Activated CD4-positive, alpha-beta T cell treated with anti-CD3 and anti-CD28 coated beads, Interleukin-2, amount 10 ng/mL, durations not matched to agents 24 days and 14 days (primary cell): ENCODE measurements at regions not wholly inside any gene's neighbourhood (a gene's known extent, or its start where the extent isn't known, plus 50 kb on each side); places are given as distances from the start of the nearest gene placed in this dataset.

ENCODE experiments used
- DNase-seq: peaks from one replicate; pipeline ENCODE4 v3.0.0; 2022
- H3K27ac Mint-ChIP-seq: one replicate; pipeline ENCODE4 v1.8.0; 2022; ENCODE audit warnings: mild to moderate bottlenecking, mixed read lengths
- H3K27me3 Mint-ChIP-seq: one replicate; pipeline ENCODE4 v1.8.0; 2022; ENCODE audit warnings: mixed read lengths
- H3K36me3 Mint-ChIP-seq: one replicate; pipeline ENCODE4 v1.8.0; 2022; ENCODE audit warnings: low read depth, mild to moderate bottlenecking, mixed read lengths
- H3K4me1 Mint-ChIP-seq: one replicate; pipeline ENCODE4 v1.8.0; 2021; ENCODE audit warnings: mixed read lengths
- H3K4me3 Mint-ChIP-seq: one replicate; pipeline ENCODE4 v1.8.0; 2022; ENCODE audit warnings: mild to moderate bottlenecking, moderate library complexity, mixed read lengths
- H3K9me3 Mint-ChIP-seq: one replicate; pipeline ENCODE4 v1.8.0; 2021; ENCODE audit warnings: mixed read lengths
- intact Hi-C: fragments of 100-400 bp; cut with micrococcal nuclease; formaldehyde crosslinking; loops from one replicate; pipeline ENCODE4 v1.15.1; 2023

- H3K27ac Mint-ChIP-seq: no peak overlapping the region
- no peaks in the 10 kb centered on the region for H3K4me1 Mint-ChIP-seq
- no peak overlapping the region for H3K4me3 Mint-ChIP-seq
- no peak for DNase-seq
- peaks cover 3% of the 10 kb centered on the region for H3K9me3 Mint-ChIP-seq
- H3K36me3 Mint-ChIP-seq: no peaks in the 10 kb centered on the region
- intact Hi-C loops: no loop called here
- no peaks in the 10 kb centered on the region for H3K27me3 Mint-ChIP-seq
Measured at GRCh38 chr3:24607281-24607680, 112.6 kb upstream of the THRB start.

GRCh38 chr3:24608701-24609390, 114.2 kb upstream of the THRB start:
- Mint-ChIP-seq H3K4me1 (no peaks in the 10 kb centered on the region), H3K27ac (no peak overlapping the region), H3K36me3 (no peaks in the 10 kb centered on the region), H3K4me3 (no peak overlapping the region), H3K27me3 (no peaks in the 10 kb centered on the region), H3K9me3 (peaks cover 3% of the 10 kb centered on the region)
- intact Hi-C loops: no loop called here
- no peak for DNase-seq

GRCh38 chr3:24614359-24614758, 119.7 kb upstream of the THRB start:
- H3K4me1 Mint-ChIP-seq: no peaks in the 10 kb centered on the region
- H3K36me3 Mint-ChIP-seq: no peaks in the 10 kb centered on the region
- no peak overlapping the region for H3K27ac Mint-ChIP-seq
- H3K9me3 Mint-ChIP-seq: no peaks in the 10 kb centered on the region
- no peaks in the 10 kb centered on the region for H3K27me3 Mint-ChIP-seq
- intact Hi-C loops: no loop called here
- DNase-seq: no peak
- no peak overlapping the region for H3K4me3 Mint-ChIP-seq

GRCh38 chr3:24615177-24615576, 120.5 kb upstream of the THRB start:
- intact Hi-C loops: no loop called here
- no peaks in the 10 kb centered on the region for H3K4me1 Mint-ChIP-seq
- no peak overlapping the region for H3K27ac Mint-ChIP-seq
- no peaks in the 10 kb centered on the region for H3K36me3 Mint-ChIP-seq
- H3K9me3 Mint-ChIP-seq: no peaks in the 10 kb centered on the region
- H3K27me3 Mint-ChIP-seq: no peaks in the 10 kb centered on the region
- no peak overlapping the region for H3K4me3 Mint-ChIP-seq
- no peak for DNase-seq

GRCh38 chr3:24616110-24616829, 121.6 kb upstream of the THRB start:
- no peak overlapping the region for H3K4me3 Mint-ChIP-seq
- no peak for DNase-seq
- H3K36me3 Mint-ChIP-seq: no peaks in the 10 kb centered on the region
- intact Hi-C loops: no loop called here
- no peaks in the 10 kb centered on the region for H3K4me1 Mint-ChIP-seq
- no peaks in the 10 kb centered on the region for H3K27me3 Mint-ChIP-seq
- no peaks in the 10 kb centered on the region for H3K9me3 Mint-ChIP-seq
- no peak overlapping the region for H3K27ac Mint-ChIP-seq

GRCh38 chr3:24622138-24622537, 127.5 kb upstream of the THRB start:
- no peaks in the 10 kb centered on the region for H3K9me3 Mint-ChIP-seq

GRCh38 chr3:24622696-24623225, 128.1 kb upstream of the THRB start:
- no peaks in the 10 kb centered on the region for H3K9me3 Mint-ChIP-seq
- H3K27ac Mint-ChIP-seq: no peak overlapping the region
- H3K4me1 Mint-ChIP-seq: no peaks in the 10 kb centered on the region

More at GRCh38 chr3:24622138-24622537, 127.5 kb upstream of the THRB start:
- H3K36me3 Mint-ChIP-seq: no peaks in the 10 kb centered on the region
- intact Hi-C loops: no loop called here
- H3K4me1 Mint-ChIP-seq: no peaks in the 10 kb centered on the region
- no peak overlapping the region for H3K4me3 Mint-ChIP-seq
- H3K27ac Mint-ChIP-seq: no peak overlapping the region
- no peak for DNase-seq
- no peaks in the 10 kb centered on the region for H3K27me3 Mint-ChIP-seq

GRCh38 chr3:24623657-24624056, 129.0 kb upstream of the THRB start:
- Mint-ChIP-seq H3K4me3 (no peak overlapping the region), H3K9me3 (no peaks in the 10 kb centered on the region), H3K27ac (no peak overlapping the region)

More at GRCh38 chr3:24622696-24623225, 128.1 kb upstream of the THRB start:
- DNase-seq: no peak
- Mint-ChIP-seq H3K4me3 (no peak overlapping the region), H3K27me3 (no peaks in the 10 kb centered on the region), H3K36me3 (no peaks in the 10 kb centered on the region)
- intact Hi-C loops: no loop called here

GRCh38 chr3:24624938-24625681, 130.5 kb upstream of the THRB start:
- Mint-ChIP-seq H3K27ac (no peak overlapping the region), H3K27me3 (no peaks in the 10 kb centered on the region), H3K4me1 (no peaks in the 10 kb centered on the region), H3K9me3 (no peaks in the 10 kb centered on the region), H3K4me3 (no peak overlapping the region), H3K36me3 (no peaks in the 10 kb centered on the region)
- intact Hi-C loops: no loop called here
- no peak for DNase-seq

More at GRCh38 chr3:24623657-24624056, 129.0 kb upstream of the THRB start:
- DNase-seq: no peak
- Mint-ChIP-seq H3K27me3 (no peaks in the 10 kb centered on the region), H3K36me3 (no peaks in the 10 kb centered on the region), H3K4me1 (no peaks in the 10 kb centered on the region)
- intact Hi-C loops: no loop called here

- Mint-ChIP-seq H3K9me3 (no peaks in the 10 kb centered on the region), H3K27me3 (no peaks in the 10 kb centered on the region)
- DNase-seq: no peak
Measured at GRCh38 chr3:24628523-24629258, 134.0 kb upstream of the THRB start.

GRCh38 chr3:24631481-24631880, 136.8 kb upstream of the THRB start:
- Mint-ChIP-seq H3K27me3 (no peaks in the 10 kb centered on the region), H3K36me3 (no peaks in the 10 kb centered on the region), H3K27ac (no peak overlapping the region), H3K4me1 (no peaks in the 10 kb centered on the region), H3K4me3 (no peak overlapping the region), H3K9me3 (no peaks in the 10 kb centered on the region)
- intact Hi-C loops: no loop called here
- no peak for DNase-seq

More at GRCh38 chr3:24628523-24629258, 134.0 kb upstream of the THRB start:
- Mint-ChIP-seq H3K36me3 (no peaks in the 10 kb centered on the region), H3K4me3 (no peak overlapping the region), H3K4me1 (no peaks in the 10 kb centered on the region), H3K27ac (no peak overlapping the region)
- intact Hi-C loops: no loop called here

GRCh38 chr3:24639061-24639460, 144.4 kb upstream of the THRB start:
- no peak overlapping the region for H3K4me3 Mint-ChIP-seq
- H3K27me3 Mint-ChIP-seq: no peaks in the 10 kb centered on the region
- H3K9me3 Mint-ChIP-seq: no peaks in the 10 kb centered on the region
- intact Hi-C loops: no loop called here
- H3K4me1 Mint-ChIP-seq: no peaks in the 10 kb centered on the region
- no peak for DNase-seq
- no peak overlapping the region for H3K27ac Mint-ChIP-seq
- no peaks in the 10 kb centered on the region for H3K36me3 Mint-ChIP-seq

GRCh38 chr3:24639481-24640329, 145.1 kb upstream of the THRB start:
- Mint-ChIP-seq H3K27me3 (no peaks in the 10 kb centered on the region), H3K9me3 (no peaks in the 10 kb centered on the region), H3K27ac (no peak overlapping the region), H3K4me3 (no peak overlapping the region), H3K36me3 (no peaks in the 10 kb centered on the region), H3K4me1 (no peaks in the 10 kb centered on the region)
- intact Hi-C loops: no loop called here
- DNase-seq: no peak
